NCI-H526 treated with DMSO at 0.1 percent for 48 hours (cell line): ENCODE measurements at regions not wholly inside any gene's neighbourhood (a gene's known extent, or its start where the extent isn't known, plus 50 kb on each side); places are given as distances from the start of the nearest gene placed in this dataset.

Experiments used
- DNase-seq: peaks from one replicate; lab custom pipeline; 2025; lab: John Stamatoyannopoulos, UW

DNA sequence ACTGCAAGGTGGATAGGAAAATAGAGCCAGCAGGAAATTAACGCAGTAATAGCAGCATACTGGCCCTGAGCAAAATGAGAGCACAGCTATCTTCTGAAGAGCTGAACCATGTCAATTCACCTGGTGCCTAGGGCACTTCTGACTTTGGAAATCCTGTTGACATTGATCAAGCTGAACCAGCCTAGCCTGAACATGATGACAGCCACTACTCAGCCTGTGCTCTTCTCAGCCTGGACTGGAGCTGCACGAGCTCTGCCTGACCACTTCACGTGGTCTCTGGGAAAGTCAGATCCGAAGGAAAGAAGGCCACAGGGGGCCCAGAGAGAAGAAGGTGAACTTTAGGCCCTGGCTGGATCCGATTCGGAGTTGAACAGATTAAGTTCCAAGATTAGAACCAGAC lies 421.9 kb downstream of the LPIN1 start:
- no peak for DNase-seq

DNA sequence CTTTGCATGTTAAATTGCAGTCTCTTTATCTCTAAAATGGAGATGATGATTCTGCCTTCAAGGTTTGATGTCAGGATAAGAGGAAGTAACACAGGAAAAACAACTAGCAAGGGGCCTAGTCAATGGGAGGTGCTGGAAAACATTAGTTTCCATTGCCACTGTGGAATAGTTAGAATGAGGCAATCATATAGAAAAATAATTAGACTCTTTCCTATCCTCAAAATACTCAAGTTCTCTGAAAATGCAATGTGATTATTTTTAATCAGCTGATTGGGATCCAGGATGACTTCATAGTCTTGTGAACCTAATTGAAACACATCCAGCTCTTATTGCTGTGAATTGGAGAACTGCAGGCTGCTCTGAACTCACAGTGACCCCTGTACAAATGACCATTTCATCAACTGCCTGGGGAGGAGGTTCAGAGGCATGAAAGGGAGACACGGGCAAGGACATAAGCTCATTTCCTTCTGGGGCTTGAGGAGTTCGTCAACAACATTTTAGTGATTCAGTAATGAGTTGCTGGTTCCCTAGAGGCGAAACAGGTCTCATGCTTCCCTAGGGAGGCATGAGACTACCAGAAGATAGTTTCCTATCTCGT lies 422.5 kb downstream of the LPIN1 start:
- DNase-seq = no peak

DNA sequence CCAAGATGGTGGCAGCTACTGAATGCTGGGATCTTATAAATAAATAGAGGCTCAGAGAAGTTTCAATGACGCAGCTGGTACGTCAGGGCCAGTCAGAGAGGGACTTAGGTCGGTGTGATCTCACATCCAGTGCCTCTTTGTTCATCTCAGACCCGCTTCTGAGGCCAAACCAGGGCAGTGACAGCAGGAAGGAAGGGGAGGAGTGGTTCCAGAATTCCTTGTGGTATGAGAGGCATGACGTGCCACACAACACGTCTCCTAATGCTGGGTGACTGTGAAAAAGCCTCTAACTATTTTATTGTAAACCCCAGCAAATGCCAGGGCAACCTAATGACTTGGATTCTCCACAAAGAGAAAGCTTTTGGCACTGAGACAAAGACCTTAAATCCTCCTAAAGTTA lies 423.3 kb downstream of the LPIN1 start:
- DNase-seq = no peak

DNA sequence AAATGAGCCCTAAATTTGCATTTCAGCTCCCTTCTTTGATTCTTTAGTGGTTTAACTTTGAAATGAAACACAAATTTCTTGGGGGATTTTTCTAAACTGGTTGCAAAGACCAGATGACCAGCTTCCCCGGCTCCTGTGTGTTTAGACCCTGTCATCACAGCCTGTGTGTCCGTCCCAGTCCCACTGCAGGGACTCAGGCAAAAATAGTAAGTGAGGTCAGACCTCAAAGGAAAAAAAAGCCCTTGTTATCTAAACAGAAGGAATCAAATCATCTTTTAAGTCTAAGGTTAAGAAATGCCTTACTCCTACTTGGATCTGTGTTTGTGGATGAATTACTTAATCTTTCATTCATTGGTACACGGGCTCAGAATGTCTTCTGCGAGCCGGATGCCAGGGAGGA lies 423.7 kb downstream of the LPIN1 start:
- DNase-seq = no peak

DNA sequence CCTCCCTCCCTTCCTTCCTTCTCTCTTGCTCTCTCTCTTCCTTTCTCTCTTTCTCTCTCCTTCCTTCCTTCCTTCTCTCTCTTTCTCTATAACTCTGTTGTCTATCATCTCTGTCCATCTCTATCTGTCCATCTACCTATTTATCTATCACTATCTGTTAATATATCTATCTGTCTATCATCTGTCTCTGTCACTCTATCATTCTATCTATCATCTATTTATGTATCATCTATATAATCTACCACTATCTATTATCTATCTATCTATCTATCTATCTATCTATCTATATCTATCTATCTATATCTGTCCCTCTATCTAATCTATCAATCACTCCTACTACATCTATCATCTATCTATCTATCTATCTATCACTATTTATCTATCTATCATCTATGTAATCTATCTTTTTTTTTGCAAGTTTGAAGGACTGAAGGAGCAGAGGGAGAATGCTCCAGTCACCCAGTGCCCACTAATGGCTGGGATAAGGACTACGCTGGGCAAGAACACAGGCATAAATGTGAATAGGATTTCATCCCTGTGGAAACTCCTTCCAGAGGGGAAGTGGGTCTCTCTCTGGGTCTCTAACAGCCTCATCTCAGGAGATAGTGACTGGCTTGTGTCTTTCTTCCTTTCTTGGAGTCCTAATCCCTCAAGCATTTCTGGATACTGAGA lies 427.0 kb downstream of the LPIN1 start:
- no peak for DNase-seq

DNA sequence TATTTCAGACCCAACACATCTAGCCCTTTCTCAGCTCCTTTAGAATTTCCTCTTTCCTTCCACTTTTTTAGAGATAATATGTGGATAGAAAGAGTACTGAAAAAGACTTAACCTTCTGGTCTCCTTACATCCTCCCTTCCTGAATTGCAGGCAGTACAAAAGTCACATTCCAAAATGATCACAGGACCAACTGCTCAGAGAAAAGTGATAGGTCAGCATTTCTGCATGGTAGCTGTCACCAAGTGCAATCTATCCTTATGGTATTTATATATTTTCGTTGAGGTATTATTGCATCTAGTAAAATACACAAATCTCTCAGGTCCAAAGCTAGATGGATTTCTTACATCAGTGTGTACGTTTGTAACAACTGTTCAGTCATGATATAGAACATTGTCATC lies 427.5 kb downstream of the LPIN1 start:
- no peak for DNase-seq

DNA sequence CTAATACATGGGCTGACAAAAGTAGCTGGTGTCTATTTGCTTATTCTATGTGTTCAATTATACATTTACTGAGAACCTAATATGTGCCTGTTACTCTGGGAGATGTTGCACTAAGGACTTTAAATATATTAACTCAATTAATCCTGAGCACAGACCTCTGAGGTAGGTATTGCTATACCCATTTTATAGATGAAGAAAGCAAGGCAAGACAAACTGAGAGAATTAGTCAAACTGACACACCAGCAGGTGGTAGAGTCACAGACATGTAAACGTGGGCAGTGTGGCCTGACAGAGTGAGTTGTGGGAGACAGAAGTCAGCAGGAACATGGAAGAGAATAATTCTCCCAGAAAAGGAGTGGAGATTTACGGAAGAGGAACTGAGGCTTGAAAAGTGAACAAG lies 428.9 kb downstream of the LPIN1 start:
- DNase-seq = no peak

DNA sequence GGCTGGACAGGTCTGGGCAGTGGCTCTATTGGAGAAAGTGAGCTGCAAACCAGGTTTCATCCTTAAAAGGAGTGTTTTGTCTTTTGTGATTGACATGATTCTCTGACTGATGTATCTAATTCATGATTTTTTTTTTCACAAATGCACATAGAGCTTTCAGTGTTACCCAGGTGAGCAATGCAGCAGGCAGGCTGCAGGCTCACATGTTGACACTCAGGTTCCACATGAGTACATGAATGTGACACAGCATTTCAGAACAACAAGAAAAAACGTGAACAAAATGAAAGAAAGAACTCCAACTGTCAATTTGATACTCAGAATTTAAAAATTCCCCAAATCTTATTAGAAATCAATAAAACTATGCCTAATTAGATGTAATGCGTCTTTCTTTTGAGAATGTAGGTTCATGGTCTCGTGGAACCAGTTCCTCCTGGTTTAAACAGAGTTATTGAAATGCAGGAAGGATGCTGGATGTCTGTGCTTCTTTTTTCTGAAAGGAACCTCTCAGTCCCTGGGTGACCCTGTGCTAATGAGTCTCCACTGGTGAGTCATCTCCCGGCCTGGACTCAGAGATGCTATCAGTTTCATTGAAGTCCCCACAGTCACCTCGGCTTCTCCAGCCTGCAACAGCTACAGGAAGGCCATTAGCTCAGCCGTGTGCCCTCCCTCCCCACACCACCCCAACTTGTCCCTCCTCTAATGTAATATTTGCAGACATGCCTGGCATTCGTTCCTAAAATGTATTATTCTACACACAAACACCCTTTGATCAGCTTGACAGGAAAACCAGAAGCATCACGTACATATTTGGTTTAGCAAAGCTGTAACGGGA lies 430.4 kb downstream of the LPIN1 start:
- no peak for DNase-seq

DNA sequence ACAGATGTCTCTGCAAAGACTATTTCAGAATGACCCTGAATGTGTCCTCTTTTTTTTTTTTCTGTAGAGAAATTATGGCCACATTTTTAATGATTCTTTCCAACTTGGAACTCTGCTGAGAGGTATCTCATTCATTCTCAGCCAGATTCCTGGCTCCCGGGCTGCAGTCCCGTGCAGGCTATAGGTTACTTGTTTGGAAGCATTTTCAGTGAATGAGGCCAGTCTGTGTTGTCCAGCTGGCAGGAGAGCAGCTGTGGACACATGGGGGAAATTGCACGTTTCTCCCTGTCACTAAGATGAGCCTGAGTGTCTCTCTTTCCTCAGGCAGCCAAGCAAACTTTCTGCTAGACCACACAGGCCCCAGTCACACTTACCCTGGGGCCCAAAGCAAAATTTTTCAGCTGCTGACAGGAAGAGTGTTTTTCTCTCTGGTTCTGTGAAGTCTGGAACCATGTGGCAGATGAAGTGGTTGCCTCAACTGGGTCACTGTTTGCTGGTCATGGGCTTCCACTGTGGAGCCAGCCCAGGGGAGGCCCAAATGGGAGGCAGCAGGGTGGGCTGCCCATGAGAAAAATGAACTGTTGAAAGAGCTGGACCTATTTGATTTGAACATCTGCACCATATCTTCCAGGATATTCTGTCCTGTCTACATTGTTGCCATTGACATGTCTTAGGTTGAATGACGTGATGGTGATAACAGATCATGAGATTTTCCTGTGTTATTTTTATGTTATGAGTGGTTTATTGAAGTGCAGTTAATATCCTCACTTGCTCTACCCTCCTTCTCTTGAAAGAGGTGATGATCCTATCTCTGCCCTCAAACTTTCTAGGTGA lies 431.2 kb downstream of the LPIN1 start:
- DNase-seq = no peak

DNA sequence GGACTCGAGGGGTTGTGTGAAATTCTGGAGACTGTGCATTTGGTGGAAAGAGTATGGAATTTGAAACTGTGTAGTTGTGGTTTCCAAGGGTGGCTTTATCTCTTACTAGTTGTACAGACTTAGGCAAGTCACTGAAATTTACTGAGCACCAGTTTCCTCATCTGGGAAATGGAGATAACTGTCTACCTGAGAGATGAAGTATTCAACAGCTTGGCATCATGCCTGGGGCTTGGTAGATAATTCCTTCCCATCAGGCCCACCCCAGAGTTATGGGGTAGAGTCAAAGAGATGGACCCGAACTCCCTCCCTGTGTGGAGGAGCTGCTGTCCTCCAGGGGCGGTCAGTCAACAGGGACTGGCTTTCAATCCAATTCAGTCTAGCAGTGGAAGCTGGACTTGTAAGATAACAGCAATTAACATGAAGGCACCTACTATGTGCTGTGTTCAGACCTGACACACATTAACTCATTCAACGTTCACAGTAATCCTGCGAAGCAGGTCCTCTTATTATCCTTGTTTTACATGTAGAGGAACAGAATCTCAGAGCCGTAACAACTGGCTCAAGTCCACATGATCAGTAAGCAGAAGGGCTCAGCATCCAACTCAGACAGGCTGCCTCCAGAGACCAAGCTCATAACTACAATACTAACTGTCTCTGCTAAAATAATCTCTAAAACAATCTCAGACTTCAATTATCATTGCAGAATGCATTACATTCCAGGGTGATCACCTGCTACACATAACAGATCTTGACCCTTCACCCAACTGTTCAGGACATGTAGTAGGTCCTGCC lies 432.1 kb downstream of the LPIN1 start:
- no peak for DNase-seq

DNA sequence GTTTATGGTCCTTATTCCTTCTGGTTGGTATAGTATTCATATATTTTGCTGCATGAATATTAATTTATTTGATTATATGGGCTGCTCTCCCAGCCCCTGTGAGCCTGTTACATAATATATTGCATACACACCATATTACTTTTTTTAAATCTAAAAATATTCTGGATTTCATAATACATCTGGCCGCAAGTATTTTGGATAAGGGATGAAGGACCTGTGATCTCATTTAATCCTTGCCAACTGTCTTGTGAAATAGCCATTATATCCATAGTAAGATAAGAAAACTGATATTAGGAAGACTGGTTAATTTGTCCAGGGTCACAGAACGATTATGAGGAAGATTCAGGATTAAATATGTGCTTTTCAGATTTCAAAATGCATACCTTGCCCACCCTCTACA lies 433.6 kb downstream of the LPIN1 start:
- no peak for DNase-seq

DNA sequence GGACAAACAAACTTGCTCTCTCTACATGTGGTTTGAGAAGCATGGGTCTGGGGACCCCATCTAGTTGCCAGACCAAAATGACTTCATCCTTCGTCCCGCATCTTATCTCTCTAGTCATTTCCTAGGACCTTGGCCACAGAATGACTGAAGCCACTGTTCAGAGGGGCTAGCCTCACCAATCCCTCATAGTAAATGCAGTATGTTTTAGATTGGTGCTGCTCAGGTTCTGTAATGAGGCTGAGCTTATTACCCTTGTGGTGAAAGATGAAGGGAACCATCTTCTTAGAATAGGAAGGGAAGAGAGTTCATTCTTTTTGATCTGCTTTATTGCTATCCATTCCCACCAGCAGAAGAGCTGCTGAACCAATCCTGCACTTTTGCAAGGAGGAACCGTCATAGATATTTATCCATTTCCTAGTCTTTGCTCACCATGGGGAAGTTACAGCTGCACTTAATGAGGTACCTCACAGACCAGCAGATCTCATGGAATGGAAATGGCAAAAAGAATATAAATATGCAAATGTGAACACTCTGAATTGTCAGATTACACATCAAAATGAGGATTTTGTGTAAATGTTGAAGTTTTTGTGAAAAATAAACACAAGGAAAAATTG lies 436.7 kb downstream of the LPIN1 start:
- no peak for DNase-seq

DNA sequence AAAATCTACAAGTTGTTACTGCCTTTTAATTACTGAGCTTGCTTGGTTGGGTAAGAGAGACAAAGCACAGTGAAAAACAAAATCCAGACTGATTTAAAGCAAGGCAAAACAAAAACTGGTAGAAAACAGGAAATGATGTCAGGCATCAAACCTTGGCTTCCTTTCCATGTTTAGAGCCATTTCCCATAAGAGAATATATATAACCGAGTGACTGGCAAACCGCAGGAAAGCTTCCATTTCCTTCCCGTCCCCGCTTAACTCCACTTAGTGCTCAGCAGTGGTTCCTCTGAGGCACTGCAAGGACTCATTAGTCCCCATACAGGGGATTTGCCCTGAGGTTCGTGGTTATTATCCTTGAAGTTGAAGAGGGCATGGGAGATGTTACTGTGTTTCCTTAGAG lies 446.3 kb downstream of the LPIN1 start:
- no peak for DNase-seq

DNA sequence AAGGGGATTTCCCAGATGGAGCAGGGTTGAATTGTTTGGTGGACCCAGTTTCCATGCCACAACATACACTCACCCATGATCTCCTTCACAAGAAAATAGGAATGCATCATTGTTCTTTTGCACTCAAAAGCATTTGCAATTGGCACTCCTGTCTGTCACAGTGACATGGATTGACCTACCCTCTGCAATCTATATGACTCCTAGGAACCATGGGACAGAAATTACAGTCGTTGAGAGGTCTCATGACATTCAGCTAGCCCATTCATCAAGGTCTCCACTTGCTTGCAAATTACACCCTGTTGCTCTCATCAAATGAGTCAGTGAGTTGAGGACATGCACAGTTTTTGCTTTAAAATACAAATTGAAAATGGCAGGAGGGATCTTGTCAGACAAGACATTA lies 448.5 kb downstream of the LPIN1 start:
- DNase-seq = no peak

DNA sequence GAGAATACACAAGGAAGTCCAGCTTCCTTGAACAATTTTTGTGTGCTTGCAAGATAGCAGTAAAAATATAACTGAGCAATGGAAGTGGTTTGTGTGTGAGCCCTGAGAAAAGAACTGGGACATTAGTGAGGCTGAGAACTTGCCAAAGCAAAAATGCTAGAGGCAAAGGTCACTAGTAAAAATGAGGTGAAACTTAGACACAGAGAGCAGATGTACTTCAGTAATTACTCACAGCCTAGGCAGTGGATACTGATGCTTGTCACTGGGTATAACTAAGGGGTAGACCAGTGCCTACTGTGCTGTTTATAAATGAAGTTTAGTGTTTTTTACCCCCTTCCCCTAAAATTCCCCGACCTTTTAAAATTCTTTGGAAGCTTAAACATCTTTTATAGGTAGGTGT lies 450.1 kb downstream of the LPIN1 start:
- no peak for DNase-seq

DNA sequence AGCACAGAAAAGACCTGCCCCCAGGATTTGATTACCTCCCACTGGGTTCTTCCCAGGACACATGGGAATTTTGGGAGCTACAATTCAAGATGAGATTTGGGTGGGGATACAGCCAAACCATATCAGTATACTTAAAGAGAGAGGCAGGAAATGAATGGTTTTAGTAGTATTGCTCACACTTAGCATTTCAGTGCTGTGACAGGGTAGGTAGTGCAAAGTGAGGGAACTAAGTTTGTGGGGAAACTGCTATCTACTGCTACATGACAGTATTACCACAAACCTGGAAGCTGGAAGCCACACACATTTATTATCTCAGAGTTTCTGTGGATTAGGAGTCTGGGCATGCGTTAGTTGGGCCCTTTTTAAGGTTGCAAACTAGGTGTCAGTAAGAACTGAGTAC lies 450.7 kb downstream of the LPIN1 start:
- DNase-seq = no peak

DNA sequence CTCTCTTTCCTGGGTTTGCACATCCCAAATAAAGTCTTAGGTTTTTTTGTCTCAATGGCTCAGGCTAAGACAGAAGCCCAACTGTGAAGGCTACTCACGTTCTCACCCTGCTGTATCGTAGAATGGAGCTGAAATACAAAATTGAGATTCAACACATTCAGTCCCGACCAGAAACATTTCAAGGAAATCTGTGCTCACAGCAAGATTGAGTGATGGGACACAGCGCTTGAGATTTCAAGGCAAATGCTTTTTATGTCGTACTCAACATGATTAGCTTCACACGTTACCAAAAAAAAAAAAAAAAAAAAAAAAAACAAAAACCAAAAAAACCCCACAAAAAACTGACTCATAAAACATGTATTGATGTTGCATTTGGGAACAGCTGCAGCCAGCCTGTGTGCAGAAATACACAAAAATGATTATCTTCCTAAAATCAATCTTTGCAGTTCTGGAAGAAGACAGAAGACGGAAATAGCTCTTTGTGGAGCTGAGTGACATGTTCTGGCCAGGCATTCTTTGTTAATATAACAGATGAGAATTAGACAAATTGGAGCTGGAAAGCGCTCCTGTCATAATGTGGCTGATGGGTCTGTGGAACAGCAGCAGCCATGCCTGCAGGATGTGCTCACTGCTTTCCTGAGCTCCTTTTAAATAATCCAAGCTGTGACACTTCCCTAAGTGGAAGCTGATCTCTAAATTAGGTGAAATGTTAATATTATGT lies 453.2 kb downstream of the LPIN1 start:
- no peak for DNase-seq

DNA sequence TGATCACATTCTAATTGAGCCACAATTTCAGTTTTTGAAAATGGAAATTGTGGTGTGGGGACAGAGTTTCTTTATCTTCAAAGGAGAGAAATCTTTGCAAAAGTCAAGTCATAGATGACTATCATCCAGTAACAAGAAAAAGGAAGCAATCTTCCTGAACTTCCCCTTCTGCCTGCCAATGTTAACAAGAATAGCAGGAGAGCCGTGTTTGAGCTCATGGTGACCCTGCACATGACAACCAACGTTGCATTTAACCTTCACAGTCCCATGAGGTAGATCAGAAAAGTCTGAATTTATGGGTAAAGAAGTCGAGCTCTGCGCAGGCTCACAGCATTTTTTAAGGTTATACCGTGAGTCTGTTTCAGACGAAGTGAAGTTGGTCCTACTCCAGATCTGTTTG lies 454.9 kb downstream of the LPIN1 start:
- DNase-seq = no peak

DNA sequence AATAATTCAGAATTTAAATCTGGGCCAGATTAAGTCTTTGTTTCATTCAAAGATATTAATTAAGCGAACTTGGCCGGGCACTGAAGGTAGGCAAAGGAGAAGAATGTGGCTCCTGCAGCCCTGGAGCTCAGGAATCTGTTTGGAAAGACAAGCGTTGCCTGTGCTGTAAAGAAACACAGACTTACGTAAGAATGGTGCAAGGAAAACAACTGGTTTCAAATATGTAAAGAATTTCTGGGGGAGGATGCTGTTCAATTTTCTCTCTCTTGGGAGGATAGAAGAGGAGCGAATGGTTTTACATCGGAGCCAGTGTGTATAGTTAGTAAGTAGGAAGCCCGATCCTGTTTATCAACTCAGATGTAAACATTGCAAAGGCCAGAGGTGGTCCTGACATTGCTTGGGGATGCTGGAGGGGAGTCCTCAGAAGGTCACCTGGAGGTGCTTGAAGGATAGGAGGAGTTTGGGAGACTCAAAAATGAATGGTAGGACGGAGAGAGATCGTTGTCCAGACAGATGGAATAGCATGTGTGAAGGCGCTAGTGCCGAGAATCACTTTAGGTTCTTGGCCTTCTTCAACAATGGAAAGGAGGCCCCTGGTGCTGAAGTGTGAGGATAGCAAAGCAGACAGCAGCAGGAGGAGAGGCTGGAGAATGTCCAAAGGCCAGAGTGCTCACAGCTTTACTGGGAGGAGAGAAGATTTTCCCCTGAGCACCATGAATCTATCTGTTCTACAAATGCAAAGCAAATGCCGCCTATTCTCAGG lies 456.1 kb downstream of the LPIN1 start:
- no peak for DNase-seq

DNA sequence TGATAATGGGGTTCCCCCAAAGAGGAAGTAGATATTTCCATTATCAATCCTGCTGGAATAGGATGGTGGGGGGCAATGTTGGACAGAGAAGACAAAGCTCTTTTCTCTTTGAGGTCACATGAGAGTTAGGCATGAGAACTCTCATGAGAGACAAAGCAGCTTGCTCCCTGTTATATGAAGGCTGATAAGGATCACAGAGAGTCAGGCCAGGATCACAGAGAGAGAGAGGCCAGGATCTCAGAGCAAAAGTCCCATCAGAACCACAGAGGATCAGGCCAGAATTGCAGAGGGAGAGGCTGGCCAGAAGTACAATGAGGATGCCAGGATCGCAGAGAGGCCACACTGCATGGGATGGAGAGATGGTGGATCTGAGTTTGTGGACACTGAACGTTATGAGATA lies 457.1 kb downstream of the LPIN1 start:
- DNase-seq = no peak
